CD14-positive monocyte (primary cell): ENCODE measurements at regions not wholly inside any gene's neighbourhood (a gene's known extent, or its start where the extent isn't known, plus 50 kb on each side); places are given as distances from the start of the nearest gene placed in this dataset.

Source experiments
- DNase-seq, 3 donors: peaks; one replicate each; pipeline ENCODE4 v3.0.0-alpha.2; 2011 to 2022
- H2AFZ ChIP-seq: 2 replicates; pipeline ENCODE4 v1.6.0; 2012; ENCODE audit warnings: mild to moderate bottlenecking, low read depth, low read length, inconsistent platforms; ENCODE audit not compliant: insufficient read depth, poor library complexity, severe bottlenecking
- H3K27ac ChIP-seq, 2 donors: 1 replicate in 1 of 2; 2 replicates in 1 of 2; pipeline ENCODE4 v1.5.1; 2012 to 2013; ENCODE audit warnings: low read length in 2 of 2, control low read depth in 1 of 2, inconsistent platforms in 1 of 2, low read depth in 1 of 2, mild to moderate bottlenecking in 1 of 2
- H3K27me3 ChIP-seq, 2 donors: one replicate each; pipeline versions ENCODE4 v1.6.0 to v1.6.1; 2011 to 2013; ENCODE audit warnings: low read length in 2 of 2; ENCODE audit not compliant: control insufficient read depth in 2 of 2, insufficient read depth in 2 of 2
- H3K36me3 ChIP-seq, 2 donors: replicated peaks in 1 of 2; 1 replicate in 1 of 2; 2 replicates in 1 of 2; pipeline versions ENCODE4 v1.5.1 to v1.6.1; 2012 to 2013; ENCODE audit warnings: low read length in 2 of 2, control low read depth in 1 of 2, inconsistent platforms in 1 of 2, mild to moderate bottlenecking in 1 of 2; ENCODE audit not compliant: insufficient read depth in 2 of 2, control insufficient read depth in 1 of 2
- H3K4me1 ChIP-seq, 2 donors: 1 replicate in 1 of 2; 2 replicates in 1 of 2; pipeline versions ENCODE4 v1.5.1 to v1.6.1; 2012 to 2013; ENCODE audit warnings: low read length in 2 of 2, control low read depth in 1 of 2, inconsistent platforms in 1 of 2, mild to moderate bottlenecking in 1 of 2, moderate library complexity in 1 of 2; ENCODE audit not compliant: insufficient read depth in 2 of 2, control insufficient read depth in 1 of 2
- H3K4me2 ChIP-seq: replicated peaks from 2 replicates; pipeline ENCODE3; 2012; ENCODE audit warnings: low read length, moderate library complexity, mild to moderate bottlenecking; ENCODE audit not compliant: poor library complexity, severe bottlenecking; ENCODE audit errors: extremely low read depth
- H3K4me3 ChIP-seq, 3 experiments: fragments of 200-600 bp in 1 of 3; sonication (generic) in 1 of 3; replicated peaks in 1 of 3; 1 replicate in 2 of 3; 2 replicates in 1 of 3; pipeline ENCODE4 v1.5.1; 2011 to 2013; ENCODE audit warnings: low read length in 3 of 3, mild to moderate bottlenecking in 3 of 3, control low read depth in 2 of 3, low read depth in 2 of 3, inconsistent platforms in 1 of 3, moderate library complexity in 1 of 3
- H3K79me2 ChIP-seq: 2 replicates; pipeline ENCODE4 v1.6.0; 2012; ENCODE audit warnings: mild to moderate bottlenecking, control low read depth, inconsistent platforms, low read length, moderate library complexity; ENCODE audit not compliant: insufficient read depth
- H3K9ac ChIP-seq: 2 replicates; pipeline ENCODE4 v1.6.0; 2017; ENCODE audit warnings: low read length, mild to moderate bottlenecking; ENCODE audit not compliant: insufficient read depth, poor library complexity, severe bottlenecking
- H3K9me3 ChIP-seq, 2 donors: replicated peaks in 1 of 2; 1 replicate in 1 of 2; 2 replicates in 1 of 2; pipeline versions ENCODE4 v1.5.1 to v1.6.1; 2012 to 2013; ENCODE audit warnings: low read length in 2 of 2, control low read depth in 1 of 2; ENCODE audit not compliant: control insufficient read depth in 1 of 2, insufficient read depth in 1 of 2
- H4K20me1 ChIP-seq: 2 replicates; pipeline ENCODE4 v1.6.0; 2012; ENCODE audit warnings: mild to moderate bottlenecking, low read length, control low read depth, moderate library complexity; ENCODE audit not compliant: insufficient read depth
- H3K27ac Mint-ChIP-seq, 7 donors: one replicate each; pipeline ENCODE4 v1.8.0; 2020; ENCODE audit warnings: mild to moderate bottlenecking in 7 of 7, mixed read lengths in 7 of 7, moderate library complexity in 6 of 7, inconsistent platforms in 2 of 7
- H3K27me3 Mint-ChIP-seq, 3 donors: one replicate each; pipeline ENCODE4 v1.8.0; 2021 to 2022; ENCODE audit warnings: low read depth in 3 of 3, mild to moderate bottlenecking in 3 of 3, mixed read lengths in 3 of 3, moderate library complexity in 3 of 3, inconsistent platforms in 1 of 3
- H3K36me3 Mint-ChIP-seq, 2 donors: one replicate each; pipeline ENCODE4 v1.8.0; 2020; ENCODE audit warnings: mixed read lengths in 2 of 2, inconsistent platforms in 1 of 2, mild to moderate bottlenecking in 1 of 2
- H3K4me1 Mint-ChIP-seq: one replicate; pipeline ENCODE4 v1.8.0; 2020; ENCODE audit warnings: mild to moderate bottlenecking, mixed read lengths
- H3K4me3 Mint-ChIP-seq, 2 donors: one replicate each; pipeline ENCODE4 v1.8.0; 2020; ENCODE audit warnings: mild to moderate bottlenecking in 2 of 2, mixed read lengths in 2 of 2, moderate library complexity in 1 of 2
- H3K9me3 Mint-ChIP-seq, 7 donors: one replicate each; pipeline ENCODE4 v1.8.0; 2020 to 2022; ENCODE audit warnings: mixed read lengths in 7 of 7, mild to moderate bottlenecking in 6 of 7, moderate library complexity in 6 of 7, inconsistent platforms in 2 of 7
- WGBS: methylation state at CpG from one replicate; pipeline ENCODE4 v1.1.5; 2013; ENCODE audit warnings: missing lambda C conversion rate; ENCODE audit not compliant: insufficient coverage; 5-methylcytosine and 5-hydroxymethylcytosine counted together
- intact Hi-C, 2 donors: fragments of 100-400 bp; cut with micrococcal nuclease; formaldehyde crosslinking; loops; one replicate each; pipeline versions ENCODE4 v1.15.0 to v1.15.1; 2023
- TF ChIP-seq, protein P1 (sequence below): fragments of 200-600 bp; IDR thresholded peaks from one replicate; pipeline ENCODE4 v1.8.0; 2022; ENCODE audit warnings: antibody characterized with exemption, mild to moderate bottlenecking

DNA sequence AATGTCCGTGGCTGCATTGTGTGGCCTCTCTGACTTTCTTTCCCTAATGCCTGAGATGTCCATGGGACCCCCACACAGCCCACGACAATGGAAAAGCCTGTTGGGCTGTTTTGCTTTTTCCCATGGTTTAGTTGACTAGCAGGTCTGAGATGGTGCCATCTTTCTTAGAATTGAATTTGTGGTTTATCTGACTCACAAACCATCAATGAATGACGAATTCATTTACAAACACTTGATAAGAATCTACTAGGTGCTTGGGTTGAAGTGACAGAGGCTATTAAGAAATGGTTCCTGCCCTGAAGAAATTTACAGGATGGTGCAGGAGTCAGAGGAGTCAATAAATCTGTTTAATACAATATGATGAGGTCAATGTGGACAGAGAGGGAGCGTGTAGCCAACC is 75.4 kb downstream of the OTUD1 start:
- no peak for DNase-seq
- Histone ChIP-seq H3K9me3 (no peaks in the 10 kb centered on the region), H3K36me3 (no peaks in the 10 kb centered on the region), H3K27ac (no peak overlapping the region), H3K9ac (no peak overlapping the region), H2AFZ (no peak overlapping the region), H4K20me1 (no peaks in the 10 kb centered on the region), H3K4me1 (peaks cover 13 to 21% of the 10 kb centered on the region in 2 donors), H3K4me3 (no peak overlapping the region), H3K79me2 (no peaks in the 10 kb centered on the region), H3K27me3 (no peaks in the 10 kb centered on the region), H3K4me2 (no peak overlapping the region)
- Mint-ChIP-seq H3K27me3 (peaks cover 4 to 10% (median 7%) of the 10 kb centered on the region in 3 donors), H3K27ac (peak overlapping the region in 2 of 7 donors; percentile 2 to 54), H3K9me3 (peaks cover 0 to 10% (median 5%) of the 10 kb centered on the region in 7 donors), H3K4me1 (peaks cover 22% of the 10 kb centered on the region), H3K36me3 (no peaks in the 10 kb centered on the region), H3K4me3 (no peak overlapping the region)
- intact Hi-C loops: loop anchor here in 1 of 2 donors (10.0 kb wide), 1 partner anchor 70 kb away; no protein-coding TSS in a partner anchor
- TF ChIP-seq, protein P1, sequence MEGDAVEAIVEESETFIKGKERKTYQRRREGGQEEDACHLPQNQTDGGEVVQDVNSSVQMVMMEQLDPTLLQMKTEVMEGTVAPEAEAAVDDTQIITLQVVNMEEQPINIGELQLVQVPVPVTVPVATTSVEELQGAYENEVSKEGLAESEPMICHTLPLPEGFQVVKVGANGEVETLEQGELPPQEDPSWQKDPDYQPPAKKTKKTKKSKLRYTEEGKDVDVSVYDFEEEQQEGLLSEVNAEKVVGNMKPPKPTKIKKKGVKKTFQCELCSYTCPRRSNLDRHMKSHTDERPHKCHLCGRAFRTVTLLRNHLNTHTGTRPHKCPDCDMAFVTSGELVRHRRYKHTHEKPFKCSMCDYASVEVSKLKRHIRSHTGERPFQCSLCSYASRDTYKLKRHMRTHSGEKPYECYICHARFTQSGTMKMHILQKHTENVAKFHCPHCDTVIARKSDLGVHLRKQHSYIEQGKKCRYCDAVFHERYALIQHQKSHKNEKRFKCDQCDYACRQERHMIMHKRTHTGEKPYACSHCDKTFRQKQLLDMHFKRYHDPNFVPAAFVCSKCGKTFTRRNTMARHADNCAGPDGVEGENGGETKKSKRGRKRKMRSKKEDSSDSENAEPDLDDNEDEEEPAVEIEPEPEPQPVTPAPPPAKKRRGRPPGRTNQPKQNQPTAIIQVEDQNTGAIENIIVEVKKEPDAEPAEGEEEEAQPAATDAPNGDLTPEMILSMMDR: no peak
- WGBS: 83% methylated on average over 1 of the region's 4 CpGs

DNA sequence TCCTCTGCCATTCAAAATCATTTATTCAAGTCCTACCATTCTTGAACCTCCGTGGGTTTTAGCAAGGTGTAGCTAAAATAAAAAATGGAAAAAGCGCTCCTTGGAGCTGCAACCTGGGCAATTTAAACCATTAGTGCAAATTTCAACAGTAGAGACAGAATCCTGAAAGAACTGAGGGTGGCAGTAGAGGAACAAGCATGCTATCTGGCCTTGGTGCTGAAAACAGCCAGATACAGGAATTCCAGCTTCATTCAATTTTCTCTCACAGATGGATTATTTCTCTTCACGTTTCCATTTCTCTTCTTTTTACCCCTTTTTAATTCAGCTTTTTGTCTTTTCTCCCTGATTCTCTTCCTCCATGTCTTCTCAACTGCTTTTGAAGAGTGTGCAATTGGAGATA is 77.7 kb downstream of the OTUD1 start:
- DNase-seq: peak; percentile 19 to 46 (median 39)
- Histone ChIP-seq H3K36me3 (no peaks in the 10 kb centered on the region), H3K27me3 (no peaks in the 10 kb centered on the region), H3K27ac (no peak overlapping the region), H3K4me3 (no peak overlapping the region), H3K9me3 (no peaks in the 10 kb centered on the region), H3K4me1 (peaks cover 16 to 24% of the 10 kb centered on the region in 2 donors), H3K79me2 (no peaks in the 10 kb centered on the region), H3K4me2 (no peak overlapping the region), H4K20me1 (no peaks in the 10 kb centered on the region), H2AFZ (no peak overlapping the region), H3K9ac (no peak overlapping the region)
- H3K4me3 Mint-ChIP-seq: no peak overlapping the region
- no peak overlapping the region for H3K27ac Mint-ChIP-seq
- H3K9me3 Mint-ChIP-seq: peaks cover 0 to 5% (median 3%) of the 10 kb centered on the region in 7 donors
- TF ChIP-seq, protein P1: peak; percentile 65
- peaks cover 29% of the 10 kb centered on the region for H3K4me1 Mint-ChIP-seq
- H3K27me3 Mint-ChIP-seq: peaks cover 4 to 10% (median 6%) of the 10 kb centered on the region in 3 donors
- no CpG with 5 or more reads among the region's 3 CpGs for WGBS
- intact Hi-C loops: loop anchor here in 1 of 2 donors (5.0 to 10.0 kb wide), 2 partner anchors 72 to 126 kb away; no protein-coding TSS in a partner anchor
- H3K36me3 Mint-ChIP-seq: no peaks in the 10 kb centered on the region
